H1 (cell line): ENCODE measurements at regions not wholly inside any gene's neighbourhood (a gene's known extent, or its start where the extent isn't known, plus 50 kb on each side); places are given as distances from the start of the nearest gene placed in this dataset.

Experiments
- CTCF ChIA-PET: fragments of 300-600 bp; sonication (Branson Sonifier 250); formaldehyde crosslinking; loops from one replicate; lab custom pipeline; 2021; ENCODE audit not compliant: partially characterized antibody; lab: Charles Lee
- POLR2A ChIA-PET: fragments of 300-600 bp; sonication (Branson Sonifier 250); formaldehyde crosslinking; loops from one replicate; lab custom pipeline; 2021; ENCODE audit warnings: inconsistent platforms; ENCODE audit not compliant: partially characterized antibody; lab: Charles Lee
- DNase-seq, 2 experiments: peaks; one replicate each; pipeline versions ENCODE4 v3.0.0 to v3.0.0-alpha.2; 2010 to 2022; ENCODE audit warnings: low spot score in 2 of 2, low read depth in 1 of 2, mixed read lengths in 1 of 2
- FAIRE-seq: peaks from 2 replicates; lab custom pipeline; 2011; peaks lifted over from hg19 to GRCh38; lab: Jason Lieb, UNC
- H2AFZ ChIP-seq: 2 replicates; pipeline ENCODE4 v1.8.1; 2012; ENCODE audit warnings: low read length, inconsistent platforms
- H2AK5ac ChIP-seq: 2 replicates; pipeline ENCODE4 v1.6.1; 2013; ENCODE audit warnings: low read depth, low read length
- H2BK120ac ChIP-seq: replicated peaks from 2 replicates; pipeline ENCODE3; 2013; ENCODE audit warnings: low read depth, low read length, inconsistent platforms
- H2BK12ac ChIP-seq: 2 replicates; pipeline ENCODE4 v1.6.1; 2013; ENCODE audit warnings: low read depth, low read length
- H2BK15ac ChIP-seq: 2 replicates; pipeline ENCODE4 v1.6.1; 2013; ENCODE audit warnings: low read length
- H2BK20ac ChIP-seq: 2 replicates; pipeline ENCODE4 v1.6.1; 2013; ENCODE audit warnings: low read length
- H2BK5ac ChIP-seq: 2 replicates; pipeline ENCODE4 v1.6.1; 2013; ENCODE audit warnings: low read depth, low read length
- H3K14ac ChIP-seq: 2 replicates; pipeline ENCODE4 v1.6.1; 2013; ENCODE audit warnings: inconsistent platforms; ENCODE audit not compliant: insufficient read length
- H3K18ac ChIP-seq: 2 replicates; pipeline ENCODE4 v1.6.1; 2013; ENCODE audit warnings: low read length; ENCODE audit errors: extremely low read depth
- H3K23ac ChIP-seq: 2 replicates; pipeline ENCODE4 v1.6.1; 2013; ENCODE audit warnings: inconsistent platforms; ENCODE audit not compliant: insufficient read length
- H3K23me2 ChIP-seq: 2 replicates; pipeline ENCODE4 v1.6.1; 2013; ENCODE audit warnings: low read depth, low read length
- H3K27ac ChIP-seq: 2 replicates; pipeline ENCODE4 v1.6.1; 2011; ENCODE audit warnings: low read depth, low read length, inconsistent platforms
- H3K27me3 ChIP-seq, 4 experiments: replicated peaks in 1 of 4; 1 replicate in 1 of 4; 2 replicates in 3 of 4; pipeline versions ENCODE4 v1.6.1 to v1.8.1; 2011 to 2013; ENCODE audit warnings: low read length in 3 of 4, mild to moderate bottlenecking in 3 of 4, inconsistent platforms in 2 of 4, mixed read lengths in 2 of 4, moderate library complexity in 1 of 4; ENCODE audit not compliant: control insufficient read depth in 3 of 4, insufficient read depth in 3 of 4; ENCODE audit errors: extremely low read depth in 1 of 4
- H3K36me3 ChIP-seq, 4 experiments: 2 replicates each; pipeline versions ENCODE4 v1.6.1 to v1.8.1; 2011 to 2013; ENCODE audit warnings: mild to moderate bottlenecking in 4 of 4, low read length in 3 of 4, moderate library complexity in 2 of 4, control low read depth in 1 of 4, inconsistent platforms in 1 of 4; ENCODE audit not compliant: insufficient read depth in 4 of 4, control insufficient read depth in 2 of 4
- H3K4ac ChIP-seq: replicated peaks from 2 replicates; pipeline ENCODE3; 2013; ENCODE audit warnings: low read length, low read depth, mixed read lengths, inconsistent platforms; ENCODE audit not compliant: insufficient read length
- H3K4me1 ChIP-seq, 4 experiments: replicated peaks in 1 of 4; 1 replicate in 1 of 4; 2 replicates in 3 of 4; pipeline versions ENCODE4 v1.6.1 to v1.8.1; 2011 to 2013; ENCODE audit warnings: low read length in 3 of 4, inconsistent platforms in 2 of 4, mixed read lengths in 1 of 4; ENCODE audit not compliant: insufficient read depth in 4 of 4, control insufficient read depth in 3 of 4
- H3K4me2 ChIP-seq, 2 experiments: 2 replicates each; pipeline versions ENCODE4 v1.6.1 to v1.8.1; 2011 to 2013; ENCODE audit warnings: low read depth in 2 of 2, low read length in 2 of 2, control low read depth in 1 of 2, inconsistent platforms in 1 of 2, mild to moderate bottlenecking in 1 of 2; ENCODE audit not compliant: insufficient read depth in 1 of 2
- H3K4me3 ChIP-seq, 4 experiments: fragments of 200-600, 300-600 bp in 1 of 4; sonication (generic), shearing (Covaris generic), sonication (Bioruptor Twin) in 1 of 4; 2 replicates each; pipeline versions ENCODE4 v1.5.1 to v1.8.1; 2011 to 2016; ENCODE audit warnings: low read length in 4 of 4, low read depth in 3 of 4, control low read depth in 2 of 4, inconsistent platforms in 2 of 4, mild to moderate bottlenecking in 2 of 4, mixed read lengths in 1 of 4, moderate library complexity in 1 of 4; ENCODE audit not compliant: insufficient read depth in 2 of 4; ENCODE audit errors: extremely low read depth in 1 of 4
- H3K56ac ChIP-seq: replicated peaks from 2 replicates; pipeline ENCODE3; 2013; ENCODE audit warnings: low read depth, mild to moderate bottlenecking, mixed read lengths, low read length, inconsistent platforms; ENCODE audit not compliant: insufficient read length
- H3K79me1 ChIP-seq: 2 replicates; pipeline ENCODE4 v1.6.1; 2013; ENCODE audit warnings: low read depth, low read length, control low read depth
- H3K79me2 ChIP-seq, 2 experiments: 2 replicates each; pipeline versions ENCODE4 v1.6.1 to v1.8.1; 2012 to 2013; ENCODE audit warnings: low read length in 2 of 2, mild to moderate bottlenecking in 2 of 2, inconsistent platforms in 1 of 2; ENCODE audit not compliant: insufficient read depth in 2 of 2, control insufficient read depth in 1 of 2
- H3K9ac ChIP-seq, 4 experiments: replicated peaks in 1 of 4; 1 replicate in 1 of 4; 2 replicates in 3 of 4; pipeline versions ENCODE4 v1.6.1 to v1.8.1; 2011 to 2013; ENCODE audit warnings: low read depth in 3 of 4, low read length in 3 of 4, control low read depth in 2 of 4, mild to moderate bottlenecking in 2 of 4, moderate library complexity in 2 of 4, inconsistent platforms in 1 of 4; ENCODE audit errors: extremely low read depth in 1 of 4
- H3K9me3 ChIP-seq, 2 experiments: 2 replicates each; pipeline versions ENCODE4 v1.6.1 to v1.8.1; 2012 to 2013; ENCODE audit warnings: mild to moderate bottlenecking in 2 of 2, moderate library complexity in 2 of 2, control low read depth in 1 of 2, inconsistent platforms in 1 of 2, low read depth in 1 of 2, low read length in 1 of 2, mixed read lengths in 1 of 2; ENCODE audit not compliant: insufficient read depth in 2 of 2
- H4K20me1 ChIP-seq, 2 experiments: replicated peaks in 1 of 2; 2 replicates each; pipeline versions ENCODE3 to v1.8.1; 2011 to 2013; ENCODE audit warnings: inconsistent platforms in 2 of 2, low read length in 2 of 2, mild to moderate bottlenecking in 1 of 2; ENCODE audit not compliant: insufficient read depth in 2 of 2, control insufficient read depth in 1 of 2
- H4K5ac ChIP-seq: 2 replicates; pipeline ENCODE4 v1.6.1; 2013; ENCODE audit warnings: low read length, low read depth, mixed read lengths, inconsistent platforms; ENCODE audit not compliant: insufficient read length
- H4K8ac ChIP-seq: 2 replicates; pipeline ENCODE4 v1.8.0; 2013; ENCODE audit warnings: mild to moderate bottlenecking, moderate library complexity, low read length, inconsistent platforms; ENCODE audit not compliant: insufficient read depth; ENCODE audit errors: extremely low read depth
- H4K91ac ChIP-seq: replicated peaks from 2 replicates; pipeline ENCODE3; 2013; ENCODE audit warnings: low read length, mixed read lengths, inconsistent platforms; ENCODE audit not compliant: insufficient read length
- TF ChIP-seq, protein P1 (sequence below): fragments of 300-600 bp; sonication (generic); IDR thresholded peaks from 2 replicates; pipeline ENCODE4 v1.7.1; 2012; ENCODE audit warnings: low read length, moderate library complexity, mild to moderate bottlenecking, inconsistent platforms; ENCODE audit not compliant: insufficient replicate concordance

DNA sequence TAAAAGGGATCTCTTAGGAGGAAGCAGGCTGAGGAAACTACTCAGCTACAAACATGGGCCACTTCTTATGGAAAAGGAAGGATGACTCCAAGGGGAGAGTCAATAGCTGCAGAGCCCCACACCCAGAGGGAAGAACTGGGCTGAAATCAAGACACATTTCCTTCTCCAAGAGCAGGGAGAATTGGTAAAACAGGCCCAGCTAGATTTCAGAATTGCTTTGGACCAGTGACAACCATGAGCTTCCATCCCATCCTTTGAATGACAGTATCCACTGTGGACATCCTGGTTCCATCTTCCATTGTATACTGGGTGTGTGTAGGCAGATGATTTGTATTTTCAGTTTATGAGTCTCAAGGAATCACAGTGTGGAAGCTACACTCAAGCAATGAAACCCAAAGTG, 267.5 kb downstream of the IRF8 start:
- Histone ChIP-seq H2BK120ac (no peak overlapping the region), H3K4ac (no peak overlapping the region), H4K20me1 (no peaks in the 10 kb centered on the region), H3K4me1 (no peaks in the 10 kb centered on the region), H3K79me2 (no peaks in the 10 kb centered on the region), H4K91ac (no peak overlapping the region), H2BK12ac (no peak overlapping the region), H2BK5ac (no peak overlapping the region), H3K18ac (no peak overlapping the region), H4K5ac (no peak overlapping the region), H3K36me3 (no peaks in the 10 kb centered on the region), H3K9ac (no peak overlapping the region), H2AK5ac (no peak overlapping the region), H3K27me3 (peaks cover 0 to 2% (median 0%) of the 10 kb centered on the region in 4 experiments; a peak in 1 of 7 replicates), H3K14ac (no peak overlapping the region), H3K27ac (no peak overlapping the region), H2AFZ (no peak overlapping the region), H2BK20ac (no peak overlapping the region), H4K8ac (no peak overlapping the region), H3K56ac (no peak overlapping the region), H3K79me1 (no peaks in the 10 kb centered on the region), H3K23me2 (no peaks in the 10 kb centered on the region), H3K4me2 (no peak overlapping the region), H2BK15ac (no peak overlapping the region), H3K23ac (no peak overlapping the region), H3K9me3 (peaks cover 8 to 9% of the 10 kb centered on the region in 2 experiments; a peak in 2 of 4 replicates), H3K4me3 (no peak overlapping the region)
- ChIA-PET CTCF (interaction anchor here (1.2 to 1.6 kb wide), 5 partner anchors 8 to 351 kb away, joined by 3 to 7 read pairs (median 4); no protein-coding TSS in a partner anchor), POLR2A (no interaction called here)
- FAIRE-seq (no peak), DNase-seq (no peak)
- TF ChIP-seq, protein P1, sequence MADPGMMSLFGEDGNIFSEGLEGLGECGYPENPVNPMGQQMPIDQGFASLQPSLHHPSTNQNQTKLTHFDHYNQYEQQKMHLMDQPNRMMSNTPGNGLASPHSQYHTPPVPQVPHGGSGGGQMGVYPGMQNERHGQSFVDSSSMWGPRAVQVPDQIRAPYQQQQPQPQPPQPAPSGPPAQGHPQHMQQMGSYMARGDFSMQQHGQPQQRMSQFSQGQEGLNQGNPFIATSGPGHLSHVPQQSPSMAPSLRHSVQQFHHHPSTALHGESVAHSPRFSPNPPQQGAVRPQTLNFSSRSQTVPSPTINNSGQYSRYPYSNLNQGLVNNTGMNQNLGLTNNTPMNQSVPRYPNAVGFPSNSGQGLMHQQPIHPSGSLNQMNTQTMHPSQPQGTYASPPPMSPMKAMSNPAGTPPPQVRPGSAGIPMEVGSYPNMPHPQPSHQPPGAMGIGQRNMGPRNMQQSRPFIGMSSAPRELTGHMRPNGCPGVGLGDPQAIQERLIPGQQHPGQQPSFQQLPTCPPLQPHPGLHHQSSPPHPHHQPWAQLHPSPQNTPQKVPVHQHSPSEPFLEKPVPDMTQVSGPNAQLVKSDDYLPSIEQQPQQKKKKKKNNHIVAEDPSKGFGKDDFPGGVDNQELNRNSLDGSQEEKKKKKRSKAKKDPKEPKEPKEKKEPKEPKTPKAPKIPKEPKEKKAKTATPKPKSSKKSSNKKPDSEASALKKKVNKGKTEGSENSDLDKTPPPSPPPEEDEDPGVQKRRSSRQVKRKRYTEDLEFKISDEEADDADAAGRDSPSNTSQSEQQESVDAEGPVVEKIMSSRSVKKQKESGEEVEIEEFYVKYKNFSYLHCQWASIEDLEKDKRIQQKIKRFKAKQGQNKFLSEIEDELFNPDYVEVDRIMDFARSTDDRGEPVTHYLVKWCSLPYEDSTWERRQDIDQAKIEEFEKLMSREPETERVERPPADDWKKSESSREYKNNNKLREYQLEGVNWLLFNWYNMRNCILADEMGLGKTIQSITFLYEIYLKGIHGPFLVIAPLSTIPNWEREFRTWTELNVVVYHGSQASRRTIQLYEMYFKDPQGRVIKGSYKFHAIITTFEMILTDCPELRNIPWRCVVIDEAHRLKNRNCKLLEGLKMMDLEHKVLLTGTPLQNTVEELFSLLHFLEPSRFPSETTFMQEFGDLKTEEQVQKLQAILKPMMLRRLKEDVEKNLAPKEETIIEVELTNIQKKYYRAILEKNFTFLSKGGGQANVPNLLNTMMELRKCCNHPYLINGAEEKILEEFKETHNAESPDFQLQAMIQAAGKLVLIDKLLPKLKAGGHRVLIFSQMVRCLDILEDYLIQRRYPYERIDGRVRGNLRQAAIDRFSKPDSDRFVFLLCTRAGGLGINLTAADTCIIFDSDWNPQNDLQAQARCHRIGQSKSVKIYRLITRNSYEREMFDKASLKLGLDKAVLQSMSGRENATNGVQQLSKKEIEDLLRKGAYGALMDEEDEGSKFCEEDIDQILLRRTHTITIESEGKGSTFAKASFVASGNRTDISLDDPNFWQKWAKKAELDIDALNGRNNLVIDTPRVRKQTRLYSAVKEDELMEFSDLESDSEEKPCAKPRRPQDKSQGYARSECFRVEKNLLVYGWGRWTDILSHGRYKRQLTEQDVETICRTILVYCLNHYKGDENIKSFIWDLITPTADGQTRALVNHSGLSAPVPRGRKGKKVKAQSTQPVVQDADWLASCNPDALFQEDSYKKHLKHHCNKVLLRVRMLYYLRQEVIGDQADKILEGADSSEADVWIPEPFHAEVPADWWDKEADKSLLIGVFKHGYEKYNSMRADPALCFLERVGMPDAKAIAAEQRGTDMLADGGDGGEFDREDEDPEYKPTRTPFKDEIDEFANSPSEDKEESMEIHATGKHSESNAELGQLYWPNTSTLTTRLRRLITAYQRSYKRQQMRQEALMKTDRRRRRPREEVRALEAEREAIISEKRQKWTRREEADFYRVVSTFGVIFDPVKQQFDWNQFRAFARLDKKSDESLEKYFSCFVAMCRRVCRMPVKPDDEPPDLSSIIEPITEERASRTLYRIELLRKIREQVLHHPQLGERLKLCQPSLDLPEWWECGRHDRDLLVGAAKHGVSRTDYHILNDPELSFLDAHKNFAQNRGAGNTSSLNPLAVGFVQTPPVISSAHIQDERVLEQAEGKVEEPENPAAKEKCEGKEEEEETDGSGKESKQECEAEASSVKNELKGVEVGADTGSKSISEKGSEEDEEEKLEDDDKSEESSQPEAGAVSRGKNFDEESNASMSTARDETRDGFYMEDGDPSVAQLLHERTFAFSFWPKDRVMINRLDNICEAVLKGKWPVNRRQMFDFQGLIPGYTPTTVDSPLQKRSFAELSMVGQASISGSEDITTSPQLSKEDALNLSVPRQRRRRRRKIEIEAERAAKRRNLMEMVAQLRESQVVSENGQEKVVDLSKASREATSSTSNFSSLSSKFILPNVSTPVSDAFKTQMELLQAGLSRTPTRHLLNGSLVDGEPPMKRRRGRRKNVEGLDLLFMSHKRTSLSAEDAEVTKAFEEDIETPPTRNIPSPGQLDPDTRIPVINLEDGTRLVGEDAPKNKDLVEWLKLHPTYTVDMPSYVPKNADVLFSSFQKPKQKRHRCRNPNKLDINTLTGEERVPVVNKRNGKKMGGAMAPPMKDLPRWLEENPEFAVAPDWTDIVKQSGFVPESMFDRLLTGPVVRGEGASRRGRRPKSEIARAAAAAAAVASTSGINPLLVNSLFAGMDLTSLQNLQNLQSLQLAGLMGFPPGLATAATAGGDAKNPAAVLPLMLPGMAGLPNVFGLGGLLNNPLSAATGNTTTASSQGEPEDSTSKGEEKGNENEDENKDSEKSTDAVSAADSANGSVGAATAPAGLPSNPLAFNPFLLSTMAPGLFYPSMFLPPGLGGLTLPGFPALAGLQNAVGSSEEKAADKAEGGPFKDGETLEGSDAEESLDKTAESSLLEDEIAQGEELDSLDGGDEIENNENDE: no peak
